Osteoblast (primary cell): ENCODE measurements at regions not wholly inside any gene's neighbourhood (a gene's known extent, or its start where the extent isn't known, plus 50 kb on each side); places are given as distances from the start of the nearest gene placed in this dataset.
A peak's percentile ranks its signal among the peaks of the same experiment; 100 is the strongest.

Experiments used
- DNase-seq: peaks from one replicate; pipeline ENCODE4 v3.0.0; 2011; ENCODE audit warnings: low spot score, mixed read lengths; ENCODE audit not compliant: insufficient read length; ENCODE audit errors: missing footprints
- H2AFZ ChIP-seq: 2 replicates; pipeline ENCODE4 v1.6.0; 2011; ENCODE audit warnings: mild to moderate bottlenecking, low read length
- H3K27ac ChIP-seq: 2 replicates; pipeline ENCODE4 v1.5.1; 2011; ENCODE audit warnings: mild to moderate bottlenecking, low read depth, low read length, moderate library complexity
- H3K27me3 ChIP-seq: 2 replicates; pipeline ENCODE4 v1.6.0; 2012; ENCODE audit warnings: mild to moderate bottlenecking, control low read depth, inconsistent platforms, low read length, moderate library complexity; ENCODE audit not compliant: insufficient read depth
- H3K36me3 ChIP-seq: 2 replicates; pipeline ENCODE4 v1.5.1; 2011; ENCODE audit warnings: mild to moderate bottlenecking, low read length, control low read depth, moderate library complexity; ENCODE audit not compliant: insufficient read depth
- H3K4me1 ChIP-seq: 2 replicates; pipeline ENCODE4 v1.5.1; 2011; ENCODE audit warnings: mild to moderate bottlenecking, low read length, control low read depth, moderate library complexity; ENCODE audit not compliant: insufficient read depth
- H3K4me2 ChIP-seq: 2 replicates; pipeline ENCODE4 v1.6.0; 2011; ENCODE audit warnings: mild to moderate bottlenecking, low read length; ENCODE audit not compliant: insufficient read depth
- H3K4me3 ChIP-seq: fragments of 200-600 bp; sonication (generic); 3 replicates; pipeline ENCODE4 v1.5.1; 2012; ENCODE audit warnings: mild to moderate bottlenecking, low read length, inconsistent platforms; ENCODE audit not compliant: insufficient read depth
- H3K79me2 ChIP-seq: 2 replicates; pipeline ENCODE4 v1.6.0; 2012; ENCODE audit warnings: mild to moderate bottlenecking, low read length, control low read depth, inconsistent platforms; ENCODE audit not compliant: insufficient read depth
- H3K9me3 ChIP-seq: 2 replicates; pipeline ENCODE4 v1.5.1; 2011; ENCODE audit warnings: low read depth, low read length, control low read depth
- H4K20me1 ChIP-seq: 2 replicates; pipeline ENCODE4 v1.6.0; 2012; ENCODE audit warnings: mild to moderate bottlenecking, low read length, control low read depth; ENCODE audit not compliant: insufficient read depth
- TF ChIP-seq, protein P1 (sequence below): IDR thresholded peaks from 2 replicates; pipeline ENCODE4 v1.5.1; 2011; ENCODE audit warnings: mild to moderate bottlenecking, low read depth, low read length, moderate library complexity; ENCODE audit errors: extremely low read depth

DNA sequence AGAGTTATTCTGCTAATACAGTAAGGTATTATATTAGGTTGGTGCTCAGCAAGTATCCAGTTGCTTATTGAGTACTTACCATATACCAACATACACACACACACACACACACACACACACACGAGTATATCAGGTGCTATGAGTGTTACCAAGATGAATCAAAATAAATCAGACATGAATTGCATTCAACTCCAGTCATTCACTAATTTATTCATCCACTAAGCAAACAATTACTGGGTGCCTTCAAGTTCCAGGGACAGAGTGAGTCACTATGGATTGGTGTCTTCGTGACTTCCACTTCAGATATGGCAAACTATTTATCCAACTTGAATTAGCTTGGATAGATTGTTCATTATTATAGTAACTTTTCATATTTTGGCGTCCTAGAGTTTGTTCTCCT, 140.7 kb upstream of the SLC44A1 start:
- H3K79me2 ChIP-seq = no peaks in the 10 kb centered on the region
- H3K4me3 ChIP-seq = no peak overlapping the region
- TF ChIP-seq, protein P1, sequence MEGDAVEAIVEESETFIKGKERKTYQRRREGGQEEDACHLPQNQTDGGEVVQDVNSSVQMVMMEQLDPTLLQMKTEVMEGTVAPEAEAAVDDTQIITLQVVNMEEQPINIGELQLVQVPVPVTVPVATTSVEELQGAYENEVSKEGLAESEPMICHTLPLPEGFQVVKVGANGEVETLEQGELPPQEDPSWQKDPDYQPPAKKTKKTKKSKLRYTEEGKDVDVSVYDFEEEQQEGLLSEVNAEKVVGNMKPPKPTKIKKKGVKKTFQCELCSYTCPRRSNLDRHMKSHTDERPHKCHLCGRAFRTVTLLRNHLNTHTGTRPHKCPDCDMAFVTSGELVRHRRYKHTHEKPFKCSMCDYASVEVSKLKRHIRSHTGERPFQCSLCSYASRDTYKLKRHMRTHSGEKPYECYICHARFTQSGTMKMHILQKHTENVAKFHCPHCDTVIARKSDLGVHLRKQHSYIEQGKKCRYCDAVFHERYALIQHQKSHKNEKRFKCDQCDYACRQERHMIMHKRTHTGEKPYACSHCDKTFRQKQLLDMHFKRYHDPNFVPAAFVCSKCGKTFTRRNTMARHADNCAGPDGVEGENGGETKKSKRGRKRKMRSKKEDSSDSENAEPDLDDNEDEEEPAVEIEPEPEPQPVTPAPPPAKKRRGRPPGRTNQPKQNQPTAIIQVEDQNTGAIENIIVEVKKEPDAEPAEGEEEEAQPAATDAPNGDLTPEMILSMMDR = no peak
- H2AFZ ChIP-seq = no peak overlapping the region
- H3K4me1 ChIP-seq = no peaks in the 10 kb centered on the region
- H3K27ac ChIP-seq = no peak overlapping the region
- H4K20me1 ChIP-seq = no peaks in the 10 kb centered on the region
- no peaks in the 10 kb centered on the region for H3K9me3 ChIP-seq
- no peaks in the 10 kb centered on the region for H3K36me3 ChIP-seq
- no peaks in the 10 kb centered on the region for H3K27me3 ChIP-seq
- no peak overlapping the region for H3K4me2 ChIP-seq
- DNase-seq = no peak

DNA sequence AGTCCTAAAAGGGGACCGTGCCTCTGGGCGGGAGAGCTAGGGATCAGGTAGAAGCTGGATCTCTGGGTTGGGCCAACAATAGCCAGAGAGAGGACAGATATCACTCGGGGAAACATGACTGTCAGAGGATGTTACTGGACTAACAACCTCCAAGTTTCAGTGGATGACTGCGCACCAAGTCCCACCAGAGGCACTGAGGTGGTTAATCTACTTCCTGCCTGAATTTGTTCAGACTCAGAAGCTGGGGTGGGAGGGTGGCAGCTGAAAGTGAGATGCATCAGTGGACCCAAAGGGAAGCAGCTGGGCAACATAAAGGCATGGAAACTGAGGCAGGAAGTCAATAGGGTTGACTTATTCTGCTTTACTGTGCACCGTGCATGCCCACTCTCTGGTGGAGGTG, 130.1 kb upstream of the SLC44A1 start:
- H3K36me3 ChIP-seq = no peaks in the 10 kb centered on the region
- H3K27me3 ChIP-seq = no peaks in the 10 kb centered on the region
- DNase-seq = no peak
- no peak overlapping the region for H2AFZ ChIP-seq
- H3K4me3 ChIP-seq = no peak overlapping the region
- no peaks in the 10 kb centered on the region for H3K79me2 ChIP-seq
- no peak overlapping the region for H3K27ac ChIP-seq
- no peak overlapping the region for H3K4me2 ChIP-seq
- H4K20me1 ChIP-seq = no peaks in the 10 kb centered on the region
- TF ChIP-seq, protein P1 = no peak
- no peaks in the 10 kb centered on the region for H3K9me3 ChIP-seq
- H3K4me1 ChIP-seq = no peaks in the 10 kb centered on the region

DNA sequence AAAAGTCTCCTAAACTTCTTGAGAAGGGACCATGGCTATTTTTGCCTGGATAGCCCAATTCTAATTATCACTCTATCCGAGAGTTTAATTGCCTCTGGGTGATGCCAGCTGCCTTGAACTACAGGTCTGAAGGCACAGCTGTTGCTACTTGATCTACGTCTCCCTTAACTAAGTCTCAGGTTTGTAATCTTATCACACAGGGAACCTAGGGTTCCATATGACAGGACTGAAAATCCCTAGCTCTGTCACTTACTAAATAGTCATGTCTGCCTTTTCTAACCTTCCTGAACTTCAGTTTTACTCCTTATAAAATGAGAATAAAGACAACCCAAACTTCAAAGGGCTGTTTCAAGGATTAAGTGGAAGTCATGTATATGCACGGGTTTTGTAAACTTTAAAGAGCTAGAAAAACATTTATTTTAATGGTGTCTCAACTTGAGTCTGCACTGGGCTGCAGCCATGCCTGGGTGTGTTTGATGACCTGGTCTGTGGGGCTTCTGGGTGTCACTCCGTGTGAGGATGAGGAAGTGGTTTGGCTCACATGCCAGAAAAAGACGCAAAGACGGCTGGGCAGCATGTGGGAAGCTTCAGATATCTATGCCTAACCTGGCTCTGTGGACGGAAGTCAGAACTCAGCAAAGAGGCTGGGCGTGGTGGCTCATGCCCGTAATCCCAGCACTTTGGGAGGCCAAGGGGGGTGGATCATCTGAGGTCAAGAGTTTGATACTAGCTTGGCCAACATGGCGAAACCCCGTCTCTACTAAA, 129.3 kb upstream of the SLC44A1 start:
- Histone ChIP-seq H3K27me3 (no peaks in the 10 kb centered on the region), H3K79me2 (no peaks in the 10 kb centered on the region), H4K20me1 (no peaks in the 10 kb centered on the region), H3K27ac (no peak overlapping the region), H3K4me1 (no peaks in the 10 kb centered on the region), H3K4me3 (no peak overlapping the region), H2AFZ (peak overlapping the region; percentile 32), H3K4me2 (no peak overlapping the region), H3K36me3 (no peaks in the 10 kb centered on the region), H3K9me3 (no peaks in the 10 kb centered on the region)
- TF ChIP-seq, protein P1 = no peak
- DNase-seq = no peak

DNA sequence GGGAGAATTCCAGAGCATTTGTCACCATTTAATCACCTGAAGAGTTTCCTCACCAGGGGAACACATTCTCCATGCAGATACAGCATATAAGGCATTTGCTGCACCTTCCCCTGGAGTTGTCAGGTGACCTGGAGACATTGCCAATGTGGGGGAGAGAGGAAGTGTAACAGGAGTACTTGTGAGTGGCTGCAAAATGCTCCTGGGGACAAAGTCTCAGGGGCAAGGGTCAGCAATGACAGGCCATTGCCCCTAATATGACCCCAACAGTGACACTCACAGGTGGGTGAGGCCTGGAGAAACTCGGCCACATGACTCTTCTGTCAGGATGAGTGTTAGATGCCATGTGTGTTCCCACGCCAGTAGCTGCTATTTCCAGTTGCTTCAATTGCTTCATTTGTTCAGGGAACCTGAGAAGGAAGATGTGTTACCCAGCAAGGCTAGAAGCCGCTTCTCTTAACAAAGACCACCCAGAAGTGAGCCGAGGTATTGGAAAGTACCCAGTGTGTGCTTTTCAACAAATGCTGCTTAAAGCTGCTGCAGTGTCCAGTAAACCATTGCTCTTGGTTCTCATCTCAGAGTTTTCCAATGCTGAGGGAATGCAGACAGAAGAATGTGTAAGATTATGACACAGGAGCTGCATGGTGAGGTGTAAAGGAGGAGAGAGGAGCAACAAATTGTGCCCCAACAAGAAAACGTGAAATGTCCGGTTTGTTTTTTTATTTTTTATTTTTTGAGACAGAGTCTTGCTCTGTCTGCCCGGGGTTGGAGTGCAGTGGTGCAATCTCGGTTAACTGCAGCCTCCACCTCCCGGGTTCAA, 128.2 kb upstream of the SLC44A1 start:
- H3K27ac ChIP-seq = no peak overlapping the region
- no peaks in the 10 kb centered on the region for H3K27me3 ChIP-seq
- TF ChIP-seq, protein P1 = no peak
- no peak for DNase-seq
- H4K20me1 ChIP-seq = no peaks in the 10 kb centered on the region
- no peak overlapping the region for H2AFZ ChIP-seq
- no peak overlapping the region for H3K4me2 ChIP-seq
- H3K4me1 ChIP-seq = no peaks in the 10 kb centered on the region
- H3K9me3 ChIP-seq = no peaks in the 10 kb centered on the region
- H3K4me3 ChIP-seq = no peak overlapping the region
- no peaks in the 10 kb centered on the region for H3K79me2 ChIP-seq
- H3K36me3 ChIP-seq = no peaks in the 10 kb centered on the region
